ENCODE measurements at regions not wholly inside any gene's neighbourhood (a gene's known extent, or its start where the extent isn't known, plus 50 kb on each side); places are given as distances from the start of the nearest gene placed in this dataset.

DNA sequence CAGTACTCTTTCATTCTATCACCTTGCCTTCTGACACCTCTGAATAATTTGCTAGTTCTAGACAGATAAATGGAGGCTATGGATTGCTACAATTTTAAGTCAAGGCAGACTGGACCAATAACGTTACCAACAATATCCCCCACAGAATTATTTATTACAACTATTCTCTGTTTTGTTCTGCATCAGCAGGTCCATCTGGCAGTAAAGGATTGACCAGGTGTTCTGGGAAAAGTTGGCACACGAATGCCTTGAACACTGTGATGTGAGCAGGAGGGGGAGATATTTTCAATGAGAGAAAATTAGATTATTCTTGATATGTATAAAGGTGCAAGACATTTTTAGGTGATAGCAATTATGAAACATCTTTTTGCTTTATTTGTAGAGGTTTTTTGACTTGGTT is 718.8 kb upstream of the TMPRSS15 start:
- TF ChIP-seq, protein P1, sequence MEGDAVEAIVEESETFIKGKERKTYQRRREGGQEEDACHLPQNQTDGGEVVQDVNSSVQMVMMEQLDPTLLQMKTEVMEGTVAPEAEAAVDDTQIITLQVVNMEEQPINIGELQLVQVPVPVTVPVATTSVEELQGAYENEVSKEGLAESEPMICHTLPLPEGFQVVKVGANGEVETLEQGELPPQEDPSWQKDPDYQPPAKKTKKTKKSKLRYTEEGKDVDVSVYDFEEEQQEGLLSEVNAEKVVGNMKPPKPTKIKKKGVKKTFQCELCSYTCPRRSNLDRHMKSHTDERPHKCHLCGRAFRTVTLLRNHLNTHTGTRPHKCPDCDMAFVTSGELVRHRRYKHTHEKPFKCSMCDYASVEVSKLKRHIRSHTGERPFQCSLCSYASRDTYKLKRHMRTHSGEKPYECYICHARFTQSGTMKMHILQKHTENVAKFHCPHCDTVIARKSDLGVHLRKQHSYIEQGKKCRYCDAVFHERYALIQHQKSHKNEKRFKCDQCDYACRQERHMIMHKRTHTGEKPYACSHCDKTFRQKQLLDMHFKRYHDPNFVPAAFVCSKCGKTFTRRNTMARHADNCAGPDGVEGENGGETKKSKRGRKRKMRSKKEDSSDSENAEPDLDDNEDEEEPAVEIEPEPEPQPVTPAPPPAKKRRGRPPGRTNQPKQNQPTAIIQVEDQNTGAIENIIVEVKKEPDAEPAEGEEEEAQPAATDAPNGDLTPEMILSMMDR (IDR thresholded peaks at IDR 0.05; ENCODE audit: insufficient read depth, low read depth, low read length) = no peak
- no peak for TF ChIP-seq EZH2 (IDR thresholded peaks at IDR 0.05; ENCODE audit: insufficient read depth, low read length)

Measured in astrocyte (in vitro differentiated cells and primary cell).